Mucosa of descending colon (tissue), 3 donors: ENCODE measurements at regions not wholly inside any gene's neighbourhood (a gene's known extent, or its start where the extent isn't known, plus 50 kb on each side); places are given as distances from the start of the nearest gene placed in this dataset.

Source experiments
- ATAC-seq: fragments of 200-7000 bp; cut with Tn5 transposase; one replicate; pipeline ENCODE4 v1.9.1; 2020; ENCODE audit warnings: mild to moderate bottlenecking, moderate library complexity
- DNase-seq, 3 donors: peaks; one replicate each; pipeline ENCODE4 v3.0.0-alpha.2; 2020
- H3K36me3 ChIP-seq: fragments of 200-600 bp; one replicate; pipeline ENCODE4 v1.8.0; 2021; ENCODE audit warnings: low read depth, mild to moderate bottlenecking
- H3K4me1 ChIP-seq: fragments of 200-600 bp; one replicate; pipeline ENCODE4 v1.8.0; 2021; ENCODE audit warnings: low read depth, mild to moderate bottlenecking
- H3K4me3 ChIP-seq: fragments of 200-600 bp; one replicate; pipeline ENCODE4 v1.8.0; 2021; ENCODE audit warnings: mild to moderate bottlenecking
- H3K9me3 ChIP-seq: fragments of 200-600 bp; one replicate; pipeline ENCODE4 v1.8.0; 2021; ENCODE audit warnings: mild to moderate bottlenecking
- CTCF ChIP-seq: fragments of 200-600 bp; IDR thresholded peaks from one replicate; pipeline ENCODE4 v1.8.0; 2022; ENCODE audit warnings: antibody characterized with exemption, mild to moderate bottlenecking
- intact Hi-C, 2 donors: fragments of 100-400 bp; cut with DNase I in 1 of 2; cut with micrococcal nuclease in 1 of 2; formaldehyde crosslinking; loops; one replicate each; pipeline versions ENCODE4 v1.11.0 to v1.11.1; 2022; cut with DNase I, micrococcal nuclease
- donor health status: DM: no; HTN: no; CAD: no; lungs with moderate emphysema.
- donor health status: DM: no; HTN: no; CAD: no.
- donor health status: DM: no; HTN: yes; CAD: no.

DNA sequence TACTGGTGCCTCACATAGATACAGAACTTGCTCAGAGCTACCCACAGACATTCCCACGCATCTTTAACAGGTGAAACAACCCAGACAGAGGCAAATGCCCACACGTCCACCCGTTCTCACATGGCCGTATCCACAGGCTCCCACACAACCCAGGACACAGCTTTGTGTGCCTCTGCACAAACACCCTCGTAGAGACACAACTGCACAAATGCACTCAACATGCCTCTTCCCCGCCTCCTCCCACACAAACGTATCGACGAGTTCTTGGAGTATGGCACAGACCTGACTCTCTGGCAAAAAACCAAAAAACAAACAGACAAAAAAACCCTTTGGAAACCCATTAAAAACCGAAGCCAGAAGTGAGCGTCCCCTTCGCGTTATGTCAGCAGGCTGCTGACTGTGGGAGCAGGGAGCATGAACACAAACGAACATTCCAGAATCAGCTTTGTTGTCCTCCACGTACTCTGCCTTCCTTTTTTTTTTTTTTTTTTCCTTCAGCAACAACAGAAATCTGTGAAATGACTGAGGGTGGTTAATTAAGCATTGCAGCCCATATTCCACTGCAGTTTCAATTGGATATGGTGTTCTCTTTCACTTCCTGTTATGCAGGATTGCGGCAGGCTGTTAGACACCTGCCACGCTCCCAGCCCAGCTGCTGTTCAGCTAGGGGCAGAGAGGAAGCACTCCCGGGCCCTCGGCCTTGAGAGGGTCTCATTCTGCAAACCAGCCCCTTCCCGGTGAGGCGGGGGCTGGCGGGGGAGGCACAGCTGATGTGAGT lies 313.7 kb downstream of the MAF start:
- Histone ChIP-seq H3K9me3 (no peaks in the 10 kb centered on the region), H3K4me1 (peaks cover 11% of the 10 kb centered on the region), H3K36me3 (no peaks in the 10 kb centered on the region), H3K4me3 (no peak overlapping the region)
- ATAC-seq (peak; percentile 87), DNase-seq (peak; percentile 50 to 77 (median 64))
- no peak for TF ChIP-seq CTCF
- intact Hi-C loops = no loop called here

DNA sequence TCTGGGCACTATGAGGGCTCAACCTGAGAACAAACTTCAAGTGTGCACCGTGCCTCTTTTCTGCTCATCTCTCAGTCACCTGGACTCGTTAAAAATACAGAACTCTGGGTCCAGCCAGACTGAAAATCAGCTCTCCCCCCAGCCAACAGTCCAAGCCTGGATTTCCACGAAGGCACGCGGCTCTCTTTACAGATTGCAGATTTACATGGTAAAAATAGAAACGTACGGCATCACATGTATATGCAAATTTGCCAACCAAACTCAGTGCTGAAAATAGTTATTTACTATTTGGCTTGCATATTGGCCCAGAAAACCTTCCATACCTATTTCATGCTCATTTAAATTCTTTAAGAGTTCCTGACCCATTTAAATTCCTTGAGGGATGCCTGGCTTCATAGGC lies 315.8 kb downstream of the MAF start:
- no peak for TF ChIP-seq CTCF
- Histone ChIP-seq H3K9me3 (no peaks in the 10 kb centered on the region), H3K36me3 (no peaks in the 10 kb centered on the region), H3K4me3 (no peak overlapping the region), H3K4me1 (peaks cover 11% of the 10 kb centered on the region)
- intact Hi-C loops = no loop called here
- DNase-seq (no peak), ATAC-seq (no peak)

- Histone ChIP-seq H3K36me3 (no peaks in the 10 kb centered on the region), H3K4me3 (no peak overlapping the region), H3K4me1 (peaks cover 11% of the 10 kb centered on the region), H3K9me3 (no peaks in the 10 kb centered on the region)
- ATAC-seq (peak; percentile 48), DNase-seq (peak in 1 of 3 donors; percentile 23)
- TF ChIP-seq CTCF = no peak
- intact Hi-C loops = no loop called here
These were observed 317.0 kb downstream of the MAF start for GRCh38 chr16:79283578-79283977.

- H3K9me3 ChIP-seq = no peaks in the 10 kb centered on the region
- peaks cover 11% of the 10 kb centered on the region for H3K4me1 ChIP-seq
- intact Hi-C loops = no loop called here
- DNase-seq (no peak), ATAC-seq (no peak)
- no peak for TF ChIP-seq CTCF
- no peaks in the 10 kb centered on the region for H3K36me3 ChIP-seq
- no peak overlapping the region for H3K4me3 ChIP-seq
These were observed 317.7 kb downstream of the MAF start for GRCh38 chr16:79282806-79283205.

DNA sequence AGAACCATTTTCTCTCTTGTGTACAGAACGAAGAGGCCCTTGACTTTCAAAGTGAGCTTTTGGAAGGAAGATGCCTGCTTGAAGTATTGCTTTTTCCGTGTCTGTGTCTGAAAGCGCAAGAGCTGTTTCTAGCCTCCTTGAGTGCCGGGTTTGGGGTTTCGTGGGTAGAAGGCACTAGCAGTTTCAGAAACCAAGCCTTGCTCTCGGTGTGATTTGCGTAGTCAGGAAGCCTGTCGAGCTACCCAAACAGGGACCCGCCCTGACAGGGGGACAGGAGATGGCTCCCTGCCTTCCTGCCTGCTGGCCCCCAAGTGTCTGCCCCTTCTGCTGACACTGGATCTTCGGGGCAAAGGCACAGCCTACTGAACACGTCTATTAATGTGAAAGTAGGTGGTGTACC lies 322.0 kb downstream of the MAF start:
- Histone ChIP-seq H3K9me3 (no peaks in the 10 kb centered on the region), H3K4me1 (no peaks in the 10 kb centered on the region), H3K4me3 (no peak overlapping the region), H3K36me3 (no peaks in the 10 kb centered on the region)
- TF ChIP-seq CTCF = no peak
- ATAC-seq (peak; percentile 81), DNase-seq (peak in 2 of 3 donors; percentile 31 to 63)
- intact Hi-C loops = no loop called here

DNA sequence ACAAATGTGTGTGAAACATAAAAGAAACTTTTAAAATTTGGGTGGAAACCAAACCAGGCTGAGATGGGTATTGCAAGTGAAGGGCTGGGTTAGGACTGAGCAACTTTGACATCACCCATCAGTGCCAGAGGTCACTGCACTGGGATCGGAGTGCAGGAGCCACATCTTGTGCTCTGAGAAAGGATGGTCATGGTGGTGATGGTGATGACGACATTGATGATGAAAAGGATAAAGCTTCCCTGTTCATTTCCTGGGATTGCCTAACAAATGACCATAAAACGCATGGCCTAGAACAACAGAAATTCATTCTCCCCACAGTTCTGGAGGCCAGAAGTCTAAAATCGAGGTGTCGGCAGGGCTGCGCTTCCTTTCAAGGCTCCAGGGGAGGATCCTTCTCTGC lies 324.0 kb downstream of the MAF start:
- intact Hi-C loops = no loop called here
- TF ChIP-seq CTCF = no peak
- H3K4me3 ChIP-seq = no peak overlapping the region
- H3K9me3 ChIP-seq = no peaks in the 10 kb centered on the region
- DNase-seq (no peak), ATAC-seq (no peak)
- no peaks in the 10 kb centered on the region for H3K36me3 ChIP-seq
- H3K4me1 ChIP-seq = no peaks in the 10 kb centered on the region
